CD4-positive, CD25-positive, alpha-beta regulatory T cell (primary cell): ENCODE measurements at regions not wholly inside any gene's neighbourhood (a gene's known extent, or its start where the extent isn't known, plus 50 kb on each side); places are given as distances from the start of the nearest gene placed in this dataset.

ENCODE experiments used
- ATAC-seq, 2 donors: fragments of 150-1000 bp; cut with Tn5 transposase; one replicate each; pipeline ENCODE4 v1.10.0; 2021; ENCODE audit warnings: low read depth in 2 of 2, moderate number of reproducible peaks in 2 of 2, moderate library complexity in 1 of 2
- DNase-seq, 3 donors: peaks; one replicate each; pipeline versions ENCODE4 v3.0.0 to v3.0.0-alpha.2; 2012 to 2022; ENCODE audit warnings: mixed read lengths in 1 of 3
- H3K27ac ChIP-seq: one replicate; pipeline ENCODE4 v1.7.0; 2013; ENCODE audit warnings: mild to moderate bottlenecking, low read length; ENCODE audit not compliant: insufficient read depth, poor library complexity, severe bottlenecking
- H3K27me3 ChIP-seq: one replicate; pipeline ENCODE4 v1.7.0; 2013; ENCODE audit warnings: low read length; ENCODE audit not compliant: control insufficient read depth, insufficient read depth
- H3K36me3 ChIP-seq: one replicate; pipeline ENCODE4 v1.7.0; 2013; ENCODE audit warnings: mild to moderate bottlenecking, low read length, moderate library complexity; ENCODE audit not compliant: control insufficient read depth, insufficient read depth
- H3K4me1 ChIP-seq: 2 replicates; pipeline ENCODE4 v1.7.0; 2013; ENCODE audit warnings: mild to moderate bottlenecking, low read length; ENCODE audit not compliant: insufficient read depth, control insufficient read depth, poor library complexity, severe bottlenecking
- H3K4me3 ChIP-seq: one replicate; pipeline ENCODE4 v1.7.0; 2013; ENCODE audit warnings: low read depth, mild to moderate bottlenecking, low read length, moderate library complexity
- H3K9me3 ChIP-seq, 2 experiments: 1 replicate in 1 of 2; 2 replicates in 1 of 2; pipeline ENCODE4 v1.7.0; 2013; ENCODE audit warnings: low read length in 2 of 2, mild to moderate bottlenecking in 1 of 2, moderate library complexity in 1 of 2; ENCODE audit not compliant: control insufficient read depth in 2 of 2
- H3K27ac Mint-ChIP-seq, 3 donors: one replicate each; pipeline ENCODE4 v1.8.0; 2020 to 2022; ENCODE audit warnings: mild to moderate bottlenecking in 3 of 3, mixed read lengths in 3 of 3, moderate library complexity in 2 of 3
- H3K27me3 Mint-ChIP-seq: one replicate; pipeline ENCODE4 v1.8.0; 2022; ENCODE audit warnings: mild to moderate bottlenecking, mixed read lengths
- H3K36me3 Mint-ChIP-seq: one replicate; pipeline ENCODE4 v1.8.0; 2020; ENCODE audit warnings: mixed read lengths
- H3K4me1 Mint-ChIP-seq, 4 donors: one replicate each; pipeline ENCODE4 v1.8.0; 2020 to 2022; ENCODE audit warnings: mixed read lengths in 4 of 4, mild to moderate bottlenecking in 1 of 4
- H3K4me3 Mint-ChIP-seq, 4 donors: one replicate each; pipeline ENCODE4 v1.8.0; 2020 to 2022; ENCODE audit warnings: mild to moderate bottlenecking in 4 of 4, mixed read lengths in 4 of 4, moderate library complexity in 3 of 4
- H3K9me3 Mint-ChIP-seq, 7 donors: one replicate each; pipeline ENCODE4 v1.8.0; 2020 to 2022; ENCODE audit warnings: mixed read lengths in 7 of 7, mild to moderate bottlenecking in 3 of 7, moderate library complexity in 2 of 7

DNA sequence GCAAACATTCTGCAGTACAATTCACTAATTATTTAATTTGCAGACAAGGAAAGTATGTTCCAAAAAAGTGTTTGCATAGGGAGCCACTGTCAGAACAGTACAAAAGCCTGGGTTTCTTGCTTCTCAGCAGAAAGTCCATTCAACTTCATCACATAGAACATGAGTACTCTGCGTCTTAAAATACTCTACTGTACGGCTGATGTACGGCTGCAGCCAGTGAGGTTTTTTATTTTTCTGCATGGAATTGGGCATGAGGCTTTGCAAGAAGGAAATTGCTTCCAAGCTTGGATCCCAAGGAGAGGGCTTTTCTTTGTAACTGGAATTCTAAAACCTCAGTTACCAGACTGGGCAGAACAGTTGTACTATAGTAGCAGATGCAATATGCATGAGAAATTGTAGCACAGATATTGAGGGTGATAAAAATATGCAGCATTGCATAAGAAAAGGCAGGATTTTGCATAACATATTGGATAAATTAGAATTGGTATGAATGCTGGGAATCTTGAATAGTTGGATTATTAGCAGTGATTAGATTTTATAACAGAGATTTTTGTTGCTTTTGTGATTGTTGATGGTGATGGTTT is 178.1 kb upstream of the CDH9 start:
- Histone ChIP-seq H3K4me1 (no peaks in the 10 kb centered on the region), H3K36me3 (no peaks in the 10 kb centered on the region), H3K9me3 (peaks cover 6 to 13% of the 10 kb centered on the region in 2 experiments), H3K4me3 (no peak overlapping the region), H3K27ac (no peak overlapping the region), H3K27me3 (no peaks in the 10 kb centered on the region)
- DNase-seq (no peak), ATAC-seq (no peak)
- peaks cover 0 to 22% (median 5%) of the 10 kb centered on the region in 7 donors for H3K9me3 Mint-ChIP-seq
- no peak overlapping the region for H3K4me3 Mint-ChIP-seq
- no peak overlapping the region for H3K27ac Mint-ChIP-seq
- no peaks in the 10 kb centered on the region for H3K36me3 Mint-ChIP-seq
- no peaks in the 10 kb centered on the region for H3K4me1 Mint-ChIP-seq
- no peaks in the 10 kb centered on the region for H3K27me3 Mint-ChIP-seq

DNA sequence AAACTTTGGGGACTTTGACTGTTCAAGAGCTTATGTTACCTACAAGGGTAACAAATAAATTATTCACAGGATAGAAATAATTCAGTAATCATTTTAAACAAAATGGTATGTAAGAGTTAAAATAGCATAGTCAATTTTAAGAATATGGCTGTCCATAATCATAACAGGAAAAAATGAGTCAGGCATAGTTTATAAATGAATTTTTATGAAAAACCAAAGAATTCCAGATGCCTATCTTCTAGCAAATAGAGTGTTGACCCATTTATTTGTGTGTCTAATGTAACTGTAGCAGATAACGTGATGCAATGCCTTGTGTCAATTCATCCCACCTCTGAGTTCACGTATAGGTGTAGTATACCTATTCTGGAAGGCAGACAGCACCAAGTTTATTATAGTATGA is 169.7 kb upstream of the CDH9 start:
- no peak for ATAC-seq
- H3K4me3 Mint-ChIP-seq: no peak overlapping the region

DNA sequence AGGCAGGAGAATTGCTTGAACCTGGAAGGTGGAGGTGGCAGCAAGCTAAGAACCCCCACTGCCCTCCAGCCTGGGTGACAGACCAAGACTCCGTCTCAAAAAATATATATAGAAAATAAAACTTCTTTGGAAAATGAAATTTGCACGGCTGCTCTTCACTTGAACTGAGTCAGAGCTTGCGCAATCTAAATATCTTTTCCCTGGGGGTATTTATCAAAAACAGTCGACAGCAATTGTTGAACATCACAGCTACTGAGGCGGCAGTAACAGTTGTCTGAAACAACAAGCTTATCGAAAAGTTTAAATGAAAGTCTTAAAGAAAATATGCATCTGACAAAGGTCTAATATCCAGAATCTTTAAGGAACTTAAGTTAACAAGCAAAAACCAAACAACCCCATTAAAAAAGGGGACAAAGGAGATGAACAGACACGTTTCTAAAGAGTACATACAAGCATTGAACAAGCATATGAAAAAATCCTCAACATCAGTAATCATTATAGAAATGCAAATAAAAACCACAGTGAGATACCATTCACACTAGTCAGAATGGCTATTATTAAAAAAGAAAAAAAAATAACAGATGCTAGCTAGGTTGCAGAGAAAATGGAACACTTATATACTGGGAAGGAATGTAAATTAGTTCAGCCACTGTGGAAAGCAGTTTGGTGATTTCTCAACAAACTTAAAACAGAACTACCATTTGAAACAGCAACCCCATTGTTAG is 153.6 kb upstream of the CDH9 start:
- no peaks in the 10 kb centered on the region for H3K27me3 Mint-ChIP-seq
- no peak overlapping the region for H3K27ac Mint-ChIP-seq
- H3K4me1 Mint-ChIP-seq: no peaks in the 10 kb centered on the region
- H3K36me3 ChIP-seq: no peaks in the 10 kb centered on the region
- peaks cover 0 to 4% of the 10 kb centered on the region in 2 experiments for H3K9me3 ChIP-seq
- no peak overlapping the region for H3K27ac ChIP-seq
- H3K36me3 Mint-ChIP-seq: no peaks in the 10 kb centered on the region
- H3K9me3 Mint-ChIP-seq: peaks cover 5 to 24% (median 6%) of the 10 kb centered on the region in 7 donors
- H3K4me3 ChIP-seq: no peak overlapping the region
- H3K27me3 ChIP-seq: no peaks in the 10 kb centered on the region
- ATAC-seq (no peak), DNase-seq (no peak)
- H3K4me1 ChIP-seq: no peaks in the 10 kb centered on the region
- H3K4me3 Mint-ChIP-seq: no peak overlapping the region

More for the DNA sequence above, 169.7 kb upstream of the CDH9 start:
- no peak overlapping the region for H3K27ac Mint-ChIP-seq
- no peak for DNase-seq
- H3K27me3 ChIP-seq: no peaks in the 10 kb centered on the region
- H3K9me3 Mint-ChIP-seq: peaks cover 0 to 28% (median 7%) of the 10 kb centered on the region in 7 donors
- no peak overlapping the region for H3K27ac ChIP-seq
- no peaks in the 10 kb centered on the region for H3K4me1 ChIP-seq
- no peaks in the 10 kb centered on the region for H3K36me3 ChIP-seq
- no peaks in the 10 kb centered on the region for H3K4me1 Mint-ChIP-seq
- H3K4me3 ChIP-seq: no peak overlapping the region
- no peaks in the 10 kb centered on the region for H3K36me3 Mint-ChIP-seq
- no peaks in the 10 kb centered on the region for H3K27me3 Mint-ChIP-seq
- peaks cover 0 to 16% of the 10 kb centered on the region in 2 experiments for H3K9me3 ChIP-seq

DNA sequence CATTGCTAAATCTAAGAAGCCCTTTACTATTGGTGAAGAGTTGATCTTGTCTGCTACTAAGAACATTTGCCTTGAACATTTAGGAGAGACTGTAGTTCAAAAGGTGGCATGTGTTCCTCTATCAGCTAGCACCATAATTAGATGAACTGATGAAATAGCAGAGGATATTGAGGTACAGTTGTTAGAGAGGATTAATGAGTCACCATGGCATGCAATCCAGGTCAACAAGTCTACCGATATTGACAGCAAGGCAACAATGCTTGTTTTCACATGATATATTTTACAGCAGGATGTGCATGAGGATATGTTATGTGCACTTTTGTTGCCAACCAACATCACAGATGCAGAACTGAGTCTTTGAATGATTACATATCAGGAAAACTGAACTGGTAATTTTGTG is 134.3 kb upstream of the CDH9 start:
- no peak overlapping the region for H3K4me3 ChIP-seq
- Mint-ChIP-seq H3K36me3 (peaks cover 3% of the 10 kb centered on the region), H3K9me3 (peaks cover 2 to 23% (median 5%) of the 10 kb centered on the region in 7 donors), H3K27ac (no peak overlapping the region), H3K27me3 (no peaks in the 10 kb centered on the region), H3K4me3 (no peak overlapping the region), H3K4me1 (no peaks in the 10 kb centered on the region)
- ATAC-seq (no peak), DNase-seq (no peak)
- no peaks in the 10 kb centered on the region for H3K4me1 ChIP-seq
- peaks cover 3 to 20% of the 10 kb centered on the region in 2 experiments for H3K9me3 ChIP-seq
- H3K27me3 ChIP-seq: no peaks in the 10 kb centered on the region
- no peaks in the 10 kb centered on the region for H3K36me3 ChIP-seq
- H3K27ac ChIP-seq: no peak overlapping the region

DNA sequence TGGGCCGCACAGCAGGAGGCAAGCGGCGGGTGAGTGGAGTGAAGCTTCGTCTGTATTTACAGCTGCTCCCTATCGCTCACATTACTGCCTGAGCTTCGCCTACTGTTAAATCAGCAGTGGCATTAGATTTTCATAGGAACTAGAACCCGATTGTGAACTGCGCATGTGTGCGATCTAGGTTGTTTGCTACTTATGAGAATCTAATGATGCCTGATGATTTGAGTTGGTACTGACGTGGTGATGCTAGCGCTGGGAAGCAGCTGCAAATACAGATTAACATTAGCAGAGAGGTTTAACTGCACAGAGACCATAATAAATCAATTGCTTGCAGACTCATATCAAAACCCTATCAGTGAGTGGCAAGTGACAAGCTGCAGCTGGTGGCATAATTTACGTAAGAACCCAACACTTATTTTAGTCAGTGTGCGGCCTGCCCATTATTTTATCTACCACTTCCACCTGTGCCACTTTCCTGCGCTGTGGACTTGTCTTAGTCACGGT is 133.4 kb upstream of the CDH9 start:
- H3K9me3 ChIP-seq: peaks cover 3 to 20% of the 10 kb centered on the region in 2 experiments
- no peak overlapping the region for H3K4me3 Mint-ChIP-seq
- no peak overlapping the region for H3K27ac ChIP-seq
- no peaks in the 10 kb centered on the region for H3K27me3 Mint-ChIP-seq
- no peak overlapping the region for H3K4me3 ChIP-seq
- peaks cover 3% of the 10 kb centered on the region for H3K36me3 Mint-ChIP-seq
- peaks cover 2 to 20% (median 4%) of the 10 kb centered on the region in 7 donors for H3K9me3 Mint-ChIP-seq
- DNase-seq (no peak), ATAC-seq (no peak)
- no peaks in the 10 kb centered on the region for H3K4me1 Mint-ChIP-seq
- H3K36me3 ChIP-seq: no peaks in the 10 kb centered on the region
- H3K27me3 ChIP-seq: no peaks in the 10 kb centered on the region
- no peaks in the 10 kb centered on the region for H3K4me1 ChIP-seq
- H3K27ac Mint-ChIP-seq: no peak overlapping the region

DNA sequence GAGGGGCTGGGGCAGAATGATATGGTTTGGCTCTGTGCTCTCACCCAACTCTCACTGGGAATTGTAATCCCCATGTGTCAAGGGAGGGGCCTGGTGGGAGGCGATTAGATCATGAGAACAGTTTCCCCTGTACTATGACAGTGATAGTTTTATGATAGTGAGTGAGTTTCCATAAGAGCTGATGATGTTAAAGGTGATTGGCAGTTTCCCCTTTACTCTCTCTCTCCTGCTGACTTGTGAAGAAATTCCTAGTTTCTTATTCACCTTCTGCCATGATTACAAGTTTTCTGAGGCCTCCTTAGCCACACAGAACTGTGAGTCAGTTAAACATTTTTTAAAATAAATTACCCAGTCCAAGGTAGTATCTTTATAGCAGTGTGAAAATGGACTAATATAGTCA is 120.4 kb upstream of the CDH9 start:
- Histone ChIP-seq H3K27me3 (no peaks in the 10 kb centered on the region), H3K4me3 (no peak overlapping the region), H3K27ac (no peak overlapping the region), H3K4me1 (no peaks in the 10 kb centered on the region), H3K36me3 (no peaks in the 10 kb centered on the region), H3K9me3 (peaks cover 0 to 20% of the 10 kb centered on the region in 2 experiments)
- ATAC-seq (no peak), DNase-seq (no peak)
- Mint-ChIP-seq H3K4me3 (no peak overlapping the region), H3K4me1 (no peaks in the 10 kb centered on the region), H3K9me3 (peaks cover 4 to 35% (median 15%) of the 10 kb centered on the region in 7 donors), H3K36me3 (no peaks in the 10 kb centered on the region), H3K27me3 (no peaks in the 10 kb centered on the region), H3K27ac (no peak overlapping the region)

DNA sequence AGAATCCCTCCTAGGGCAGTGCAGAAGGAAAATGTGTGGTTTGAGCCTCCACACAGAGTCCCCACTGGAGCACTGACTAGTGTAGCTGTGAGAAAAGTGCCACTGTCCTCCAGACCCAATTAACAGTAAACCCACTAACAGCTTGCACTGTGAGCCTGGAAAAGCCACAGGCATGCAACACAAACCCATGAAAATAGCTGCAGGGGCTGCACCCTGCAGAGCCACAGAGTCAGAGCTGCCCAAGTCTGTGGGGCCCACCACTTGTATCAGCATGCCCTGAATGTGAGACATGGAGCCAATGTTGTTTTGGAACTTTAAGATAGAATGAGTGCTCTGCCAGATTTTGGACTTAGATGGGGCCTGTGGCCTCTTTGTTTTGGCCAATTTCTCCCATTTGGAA is 119.8 kb upstream of the CDH9 start:
- DNase-seq (no peak), ATAC-seq (no peak)
- Histone ChIP-seq H3K36me3 (no peaks in the 10 kb centered on the region), H3K27ac (no peak overlapping the region), H3K4me1 (no peaks in the 10 kb centered on the region), H3K9me3 (peaks cover 0 to 20% of the 10 kb centered on the region in 2 experiments), H3K4me3 (no peak overlapping the region), H3K27me3 (no peaks in the 10 kb centered on the region)
- H3K9me3 Mint-ChIP-seq: peaks cover 4 to 35% (median 15%) of the 10 kb centered on the region in 7 donors
- no peak overlapping the region for H3K4me3 Mint-ChIP-seq
- H3K4me1 Mint-ChIP-seq: no peaks in the 10 kb centered on the region
- no peak overlapping the region for H3K27ac Mint-ChIP-seq
- no peaks in the 10 kb centered on the region for H3K36me3 Mint-ChIP-seq
- no peaks in the 10 kb centered on the region for H3K27me3 Mint-ChIP-seq

DNA sequence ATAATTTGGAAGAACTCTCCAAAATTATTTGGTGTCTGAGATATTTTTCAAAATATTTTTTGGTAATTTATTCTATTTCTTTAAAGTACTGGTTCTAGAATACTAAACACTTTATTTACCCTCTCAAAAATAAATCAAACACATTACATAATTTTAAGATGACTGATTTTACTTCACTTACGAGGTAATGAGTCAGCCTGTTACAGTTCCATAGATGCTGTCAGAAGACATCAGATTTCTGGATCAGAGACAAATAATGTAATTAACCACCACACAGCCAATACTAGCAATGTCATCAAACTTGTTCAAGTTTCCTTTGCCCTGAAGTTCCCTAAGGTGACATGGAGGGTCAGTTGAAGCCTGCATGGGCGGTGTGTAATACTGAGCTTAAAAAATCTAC is 106.1 kb upstream of the CDH9 start:
- H3K4me1 ChIP-seq: no peaks in the 10 kb centered on the region
- H3K36me3 ChIP-seq: no peaks in the 10 kb centered on the region
- Mint-ChIP-seq H3K4me1 (no peaks in the 10 kb centered on the region), H3K27me3 (no peaks in the 10 kb centered on the region), H3K4me3 (no peak overlapping the region), H3K27ac (no peak overlapping the region), H3K9me3 (peaks cover 1 to 8% (median 5%) of the 10 kb centered on the region in 7 donors), H3K36me3 (no peaks in the 10 kb centered on the region)
- no peak for DNase-seq
- H3K27ac ChIP-seq: no peak overlapping the region
- no peaks in the 10 kb centered on the region for H3K27me3 ChIP-seq
- H3K9me3 ChIP-seq: peaks cover 0 to 3% of the 10 kb centered on the region in 2 experiments
- no peak for ATAC-seq
- H3K4me3 ChIP-seq: no peak overlapping the region
